HEK293T (cell line): ENCODE measurements at regions not wholly inside any gene's neighbourhood (a gene's known extent, or its start where the extent isn't known, plus 50 kb on each side); places are given as distances from the start of the nearest gene placed in this dataset.

Experiments
- CTCF ChIA-PET: fragments of 350-600 bp; formaldehyde crosslinking; extraction: SDS; loops from one replicate; lab custom pipeline; 2021; ENCODE audit warnings: antibody characterized with exemption, inconsistent platforms; lab: Yijun Ruan, JAX
- POLR2A ChIA-PET: fragments of 350-600 bp; formaldehyde crosslinking; extraction: SDS; loops from one replicate; lab custom pipeline; 2020; ENCODE audit warnings: antibody characterized with exemption, inconsistent platforms; lab: Yijun Ruan, JAX
- DNase-seq: peaks from one replicate; pipeline ENCODE4 v3.0.0; 2012; ENCODE audit warnings: mixed read lengths; ENCODE audit errors: extremely low spot score
- ARNT ChIP-seq: fragments of 450-650 bp; IDR thresholded peaks from 2 replicates; pipeline ENCODE4 v1.6.1; 2017; ENCODE audit warnings: mild to moderate bottlenecking
- BHLHE40 ChIP-seq: fragments of 450-650 bp; IDR thresholded peaks from 2 replicates; pipeline ENCODE4 v1.6.1; 2016; ENCODE audit warnings: mild to moderate bottlenecking, moderate library complexity, borderline replicate concordance
- CTBP1 ChIP-seq: fragments of 450-650 bp; IDR thresholded peaks from 2 replicates; pipeline ENCODE4 v1.6.1; 2016; ENCODE audit warnings: borderline replicate concordance
- ELF4 ChIP-seq: fragments of 450-650 bp; IDR thresholded peaks from 2 replicates; pipeline ENCODE4 v1.6.1; 2017; ENCODE audit warnings: antibody characterized with exemption
- FOXA1 ChIP-seq: fragments of 450-650 bp; IDR thresholded peaks from 2 replicates; pipeline ENCODE4 v1.6.1; 2016; ENCODE audit warnings: mild to moderate bottlenecking
- FOXK2 ChIP-seq: fragments of 450-650 bp; IDR thresholded peaks from 2 replicates; pipeline ENCODE4 v1.6.1; 2016; ENCODE audit warnings: mild to moderate bottlenecking
- FOXM1 ChIP-seq: fragments of 450-650 bp; IDR thresholded peaks from 2 replicates; pipeline ENCODE4 v1.6.1; 2017; ENCODE audit warnings: mild to moderate bottlenecking, borderline replicate concordance
- HDGF ChIP-seq: fragments of 450-650 bp; IDR thresholded peaks from 2 replicates; pipeline ENCODE4 v1.6.1; 2017; ENCODE audit warnings: antibody characterized with exemption, borderline replicate concordance
- L3MBTL2 ChIP-seq: fragments of 450-650 bp; conservative IDR thresholded peaks from 2 replicates; pipeline ENCODE4 v1.6.1; 2016; ENCODE audit warnings: mild to moderate bottlenecking
- LEF1 ChIP-seq: fragments of 450-650 bp; IDR thresholded peaks from 2 replicates; pipeline ENCODE4 v1.6.1; 2017; ENCODE audit warnings: mild to moderate bottlenecking, borderline replicate concordance
- NFRKB ChIP-seq: fragments of 450-650 bp; IDR thresholded peaks from 2 replicates; pipeline ENCODE4 v1.6.1; 2016; ENCODE audit warnings: mild to moderate bottlenecking, moderate library complexity
- PKNOX1 ChIP-seq: fragments of 450-650 bp; IDR thresholded peaks from 2 replicates; pipeline ENCODE4 v1.6.1; 2016
- SP1 ChIP-seq: fragments of 450-650 bp; IDR thresholded peaks from 2 replicates; pipeline ENCODE4 v1.6.1; 2017
- SUZ12 ChIP-seq: fragments of 450-650 bp; IDR thresholded peaks from 2 replicates; pipeline ENCODE4 v1.6.1; 2016; ENCODE audit warnings: mild to moderate bottlenecking
- TARDBP ChIP-seq: fragments of 450-650 bp; IDR thresholded peaks from 2 replicates; pipeline ENCODE4 v1.6.1; 2016
- ZNF384 ChIP-seq: fragments of 450-650 bp; IDR thresholded peaks from 2 replicates; pipeline ENCODE4 v1.6.1; 2016

GRCh38 chr1:57623791-57624538 lies 200.1 kb upstream of the DAB1 start:
- TF ChIP-seq PKNOX1: peak; percentile 50; the same call in 1 of the 2 replicates
- no peak for TF ChIP-seq ZNF384
- CTCF ChIA-PET: no interaction called here
- DNase-seq: peak; percentile 25
- POLR2A ChIA-PET: no interaction called here

GRCh38 chr1:57623039-57623790 lies 199.4 kb upstream of the DAB1 start:
- ChIA-PET POLR2A (no interaction called here), CTCF (no interaction called here)
- peak; percentile 82 for DNase-seq
- TF ChIP-seq ELF4 (no peak), ARNT (no peak), SUZ12 (no peak), SP1 (no peak), FOXK2 (no peak), TARDBP (no peak), FOXM1 (no peak), PKNOX1 (no peak), ZNF384 (no peak), L3MBTL2 (no peak), NFRKB (no peak), HDGF (no peak), BHLHE40 (no peak), LEF1 (no peak), FOXA1 (no peak), CTBP1 (no peak)

GRCh38 chr1:57621776-57622175 lies 197.9 kb upstream of the DAB1 start:
- DNase-seq: no peak
- TF ChIP-seq ELF4 (no peak), L3MBTL2 (no peak), CTBP1 (no peak), SUZ12 (no peak), BHLHE40 (no peak), TARDBP (no peak), PKNOX1 (no peak), ZNF384 (no peak), SP1 (no peak), FOXA1 (no peak), FOXM1 (no peak), FOXK2 (no peak), HDGF (no peak), LEF1 (no peak)
- ChIA-PET CTCF (interaction anchor here (0.6 kb wide), 1 partner anchor 199 kb away, joined by 3 read pairs; no protein-coding TSS in a partner anchor), POLR2A (no interaction called here)

GRCh38 chr1:57620605-57621004 lies 196.7 kb upstream of the DAB1 start:
- TF ChIP-seq PKNOX1: no peak
- ChIA-PET CTCF (interaction anchor here (0.6 to 0.7 kb wide), 2 partner anchors 22 to 184 kb away, joined by 3 read pairs; no protein-coding TSS in a partner anchor), POLR2A (no interaction called here)
- no peak for DNase-seq

DNA sequence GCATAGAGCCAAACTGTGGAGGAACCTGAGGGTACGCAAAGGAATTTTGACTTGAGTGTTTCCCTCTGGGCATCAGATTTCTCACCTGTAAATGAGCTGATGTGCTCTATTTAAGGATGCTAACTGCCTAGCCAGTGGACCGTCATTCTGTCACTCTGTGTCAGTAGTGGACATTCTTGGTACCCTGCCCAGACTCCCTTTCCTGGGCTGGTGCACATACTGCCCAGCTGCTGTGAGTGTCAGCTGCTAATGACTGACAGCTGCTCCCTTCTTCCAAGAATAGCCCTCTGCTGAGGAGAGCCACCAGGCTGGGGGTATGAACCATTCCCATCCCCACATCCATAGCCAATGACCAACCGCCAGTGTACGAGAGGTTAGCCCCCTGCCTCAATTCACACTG lies 193.1 kb upstream of the DAB1 start:
- DNase-seq: no peak
- TF ChIP-seq NFRKB (no peak), BHLHE40 (no peak), L3MBTL2 (no peak)
- ChIA-PET POLR2A (no interaction called here), CTCF (no interaction called here)

DNA sequence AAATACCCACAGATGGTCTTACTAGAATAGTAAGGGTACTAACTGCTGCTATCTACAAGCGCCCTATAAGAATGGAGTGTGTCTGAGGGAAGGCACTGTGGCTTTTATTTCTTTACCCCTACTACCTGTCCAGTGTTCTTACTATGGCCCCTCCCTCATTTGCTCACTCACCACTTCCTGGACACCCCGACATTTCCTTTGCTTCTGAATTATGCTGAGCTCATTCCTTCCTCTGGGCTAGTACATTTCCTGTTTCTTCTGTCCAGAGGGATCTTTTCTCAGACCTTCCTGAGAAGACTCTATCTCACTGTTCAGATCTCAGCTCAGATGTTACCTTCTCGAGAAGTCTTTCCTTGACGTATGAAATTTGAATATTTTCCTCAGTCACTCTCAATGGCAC lies 192.1 kb upstream of the DAB1 start:
- POLR2A ChIA-PET: no interaction called here
- TF ChIP-seq ARNT (no peak), PKNOX1 (no peak), SUZ12 (no peak), TARDBP (no peak), FOXA1 (no peak), LEF1 (no peak), HDGF (no peak), FOXK2 (no peak), FOXM1 (no peak), ELF4 (no peak), SP1 (no peak), NFRKB (no peak), BHLHE40 (no peak), L3MBTL2 (no peak), ZNF384 (no peak), CTBP1 (no peak)
- CTCF ChIA-PET: no interaction called here
- no peak for DNase-seq
